ENCODE measurements at regions not wholly inside any gene's neighbourhood (a gene's known extent, or its start where the extent isn't known, plus 50 kb on each side); places are given as distances from the start of the nearest gene placed in this dataset.

- TF ChIP-seq, protein P1, sequence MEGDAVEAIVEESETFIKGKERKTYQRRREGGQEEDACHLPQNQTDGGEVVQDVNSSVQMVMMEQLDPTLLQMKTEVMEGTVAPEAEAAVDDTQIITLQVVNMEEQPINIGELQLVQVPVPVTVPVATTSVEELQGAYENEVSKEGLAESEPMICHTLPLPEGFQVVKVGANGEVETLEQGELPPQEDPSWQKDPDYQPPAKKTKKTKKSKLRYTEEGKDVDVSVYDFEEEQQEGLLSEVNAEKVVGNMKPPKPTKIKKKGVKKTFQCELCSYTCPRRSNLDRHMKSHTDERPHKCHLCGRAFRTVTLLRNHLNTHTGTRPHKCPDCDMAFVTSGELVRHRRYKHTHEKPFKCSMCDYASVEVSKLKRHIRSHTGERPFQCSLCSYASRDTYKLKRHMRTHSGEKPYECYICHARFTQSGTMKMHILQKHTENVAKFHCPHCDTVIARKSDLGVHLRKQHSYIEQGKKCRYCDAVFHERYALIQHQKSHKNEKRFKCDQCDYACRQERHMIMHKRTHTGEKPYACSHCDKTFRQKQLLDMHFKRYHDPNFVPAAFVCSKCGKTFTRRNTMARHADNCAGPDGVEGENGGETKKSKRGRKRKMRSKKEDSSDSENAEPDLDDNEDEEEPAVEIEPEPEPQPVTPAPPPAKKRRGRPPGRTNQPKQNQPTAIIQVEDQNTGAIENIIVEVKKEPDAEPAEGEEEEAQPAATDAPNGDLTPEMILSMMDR (IDR thresholded peaks at IDR 0.05), result no peak
- Histone ChIP-seq H3K27me3 (ENCODE audit: control insufficient read depth in 2 of 2, insufficient read depth in 2 of 2, low read length in 2 of 2) (no peaks in the 10 kb centered on the region), H3K36me3 (replicated peaks in 1 of 2; ENCODE audit: control insufficient read depth in 1 of 2, insufficient read depth in 2 of 2, low read length in 2 of 2) (no peaks in the 10 kb centered on the region), H2AFZ (ENCODE audit: insufficient read depth, low read depth, low read length, poor library complexity, severe bottlenecking) (no peak overlapping the region), H3K79me2 (ENCODE audit: insufficient read depth, low read length) (no peaks in the 10 kb centered on the region), H3K27ac (ENCODE audit: low read depth in 1 of 2, low read length in 2 of 2) (no peak overlapping the region), H3K9me3 (replicated peaks in 1 of 2; ENCODE audit: control insufficient read depth in 1 of 2, insufficient read depth in 1 of 2, low read length in 2 of 2) (no peaks in the 10 kb centered on the region), H3K9ac (ENCODE audit: insufficient read depth, low read length, poor library complexity, severe bottlenecking) (no peak overlapping the region), H3K4me2 (replicated peaks; ENCODE audit: extremely low read depth, low read length, poor library complexity, severe bottlenecking) (no peak overlapping the region), H3K4me3 (replicated peaks in 1 of 3; ENCODE audit: low read depth in 2 of 3, low read length in 3 of 3) (no peak overlapping the region), H4K20me1 (ENCODE audit: insufficient read depth, low read length) (no peaks in the 10 kb centered on the region), H3K4me1 (ENCODE audit: control insufficient read depth in 1 of 2, insufficient read depth in 2 of 2, low read length in 2 of 2) (no peaks in the 10 kb centered on the region)
- Mint-ChIP-seq H3K9me3 (peaks cover 0 to 2% (median 0%) of the 10 kb centered on the region in 7 donors), H3K27me3 (ENCODE audit: low read depth in 3 of 3) (peaks cover 1 to 5% (median 5%) of the 10 kb centered on the region in 3 donors), H3K4me3 (no peak overlapping the region), H3K36me3 (no peaks in the 10 kb centered on the region), H3K4me1 (no peaks in the 10 kb centered on the region), H3K27ac (no peak overlapping the region)
- intact Hi-C loops (cut with micrococcal nuclease), result no loop called here
- no peak for DNase-seq
Measured at GRCh38 chr11:96456111-96456510, 66.3 kb downstream of the JRKL start.

DNA sequence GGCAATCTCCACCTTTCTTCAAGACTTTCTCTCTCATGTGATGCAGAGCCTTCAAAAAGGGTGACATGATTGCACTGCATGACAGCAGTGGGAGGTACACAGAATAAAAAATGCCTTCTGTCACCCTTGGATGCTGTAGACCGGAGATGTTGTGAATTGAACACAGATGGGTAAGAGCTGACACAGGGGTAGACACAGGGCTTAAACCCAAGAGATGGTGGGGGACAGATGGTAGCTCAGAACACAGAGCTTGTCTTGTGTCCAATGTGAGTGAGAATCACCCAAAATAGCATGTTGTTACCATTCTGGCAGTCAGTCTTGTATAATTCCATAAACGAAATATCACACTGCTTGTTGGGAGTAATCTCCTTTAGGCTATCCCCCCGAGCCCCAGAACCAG is 69.9 kb downstream of the JRKL start:
- H3K27me3 ChIP-seq (ENCODE audit: control insufficient read depth in 2 of 2, insufficient read depth in 2 of 2, low read length in 2 of 2), result peaks cover 0 to 2% of the 10 kb centered on the region in 2 donors
- H3K4me3 ChIP-seq (replicated peaks in 1 of 3; ENCODE audit: low read depth in 2 of 3, low read length in 3 of 3), result no peak overlapping the region
- Mint-ChIP-seq H3K4me1 (no peaks in the 10 kb centered on the region), H3K9me3 (peaks cover 0 to 2% (median 0%) of the 10 kb centered on the region in 7 donors), H3K27me3 (ENCODE audit: low read depth in 3 of 3) (peaks cover 1 to 12% (median 5%) of the 10 kb centered on the region in 3 donors), H3K4me3 (no peak overlapping the region), H3K27ac (no peak overlapping the region), H3K36me3 (no peaks in the 10 kb centered on the region)
- DNase-seq, result no peak
- TF ChIP-seq, protein P1 (IDR thresholded peaks at IDR 0.05), result no peak
- no peak overlapping the region for H2AFZ ChIP-seq (ENCODE audit: insufficient read depth, low read depth, low read length, poor library complexity, severe bottlenecking)
- H3K27ac ChIP-seq (ENCODE audit: low read depth in 1 of 2, low read length in 2 of 2), result no peak overlapping the region
- no peaks in the 10 kb centered on the region for H3K9me3 ChIP-seq (replicated peaks in 1 of 2; ENCODE audit: control insufficient read depth in 1 of 2, insufficient read depth in 1 of 2, low read length in 2 of 2)
- WGBS (ENCODE audit: insufficient coverage), result 90% methylated on average over 1 of the region's 3 CpGs
- no peaks in the 10 kb centered on the region for H3K36me3 ChIP-seq (replicated peaks in 1 of 2; ENCODE audit: control insufficient read depth in 1 of 2, insufficient read depth in 2 of 2, low read length in 2 of 2)
- intact Hi-C loops (cut with micrococcal nuclease), result no loop called here
- H3K9ac ChIP-seq (ENCODE audit: insufficient read depth, low read length, poor library complexity, severe bottlenecking), result no peak overlapping the region
- H3K4me2 ChIP-seq (replicated peaks; ENCODE audit: extremely low read depth, low read length, poor library complexity, severe bottlenecking), result no peak overlapping the region
- H4K20me1 ChIP-seq (ENCODE audit: insufficient read depth, low read length), result no peaks in the 10 kb centered on the region
- H3K4me1 ChIP-seq (ENCODE audit: control insufficient read depth in 1 of 2, insufficient read depth in 2 of 2, low read length in 2 of 2), result no peaks in the 10 kb centered on the region
- no peaks in the 10 kb centered on the region for H3K79me2 ChIP-seq (ENCODE audit: insufficient read depth, low read length)

All from CD14-positive monocyte (primary cell).